HEK293 (cell line): ENCODE measurements at regions not wholly inside any gene's neighbourhood (a gene's known extent, or its start where the extent isn't known, plus 50 kb on each side); places are given as distances from the start of the nearest gene placed in this dataset.

Experiments used
- CTCF ChIA-PET: fragments of 350-600 bp; formaldehyde crosslinking; extraction: SDS; loops from one replicate; lab custom pipeline; 2021; ENCODE audit warnings: antibody characterized with exemption; lab: Yijun Ruan, JAX
- POLR2A ChIA-PET: fragments of 300-600 bp; formaldehyde crosslinking; extraction: SDS; loops from one replicate; lab custom pipeline; 2020; ENCODE audit warnings: antibody characterized with exemption, inconsistent platforms; lab: Yijun Ruan, JAX
- H3K27ac ChIP-seq: fragments of 200-500 bp; sonication (Bioruptor generic); 2 replicates; pipeline ENCODE4 v1.5.1; 2014; ENCODE audit warnings: low read depth, low read length, control low read depth, inconsistent platforms; ENCODE audit errors: extremely low read depth
- H3K36me3 ChIP-seq, 2 experiments: fragments of 200-500 bp in 1 of 2; sonication (Bioruptor generic) in 1 of 2; 1 replicate in 1 of 2; 2 replicates in 1 of 2; pipeline ENCODE4 v1.5.1; 2014 to 2017; ENCODE audit warnings: inconsistent platforms in 2 of 2, low read length in 2 of 2; ENCODE audit not compliant: control insufficient read depth in 2 of 2, insufficient read depth in 1 of 2
- H3K4me1 ChIP-seq: fragments of 200-500 bp; sonication (Bioruptor generic); 2 replicates; pipeline ENCODE4 v1.5.1; 2014; ENCODE audit warnings: mild to moderate bottlenecking, low read length, inconsistent platforms; ENCODE audit not compliant: control insufficient read depth, insufficient read depth
- H3K4me3 ChIP-seq: 2 replicates; pipeline ENCODE4 v1.5.1; 2011; ENCODE audit warnings: low read depth, mild to moderate bottlenecking, control low read depth, low read length, moderate library complexity
- H3K9me3 ChIP-seq: fragments of 200-500 bp; sonication (Bioruptor generic); 2 replicates; pipeline ENCODE4 v1.5.1; 2014; ENCODE audit warnings: low read depth, low read length, inconsistent platforms; ENCODE audit not compliant: control insufficient read depth, insufficient read depth
- BCL11B ChIP-seq: fragments of 450-650 bp; formaldehyde crosslinking; IDR thresholded peaks from 2 replicates; pipeline ENCODE4 v1.5.1; 2016; ENCODE audit warnings: low read depth, missing biosample characterization, missing genetic modification characterization
- EGR2 ChIP-seq: fragments of 450-650 bp; formaldehyde crosslinking; IDR thresholded peaks from 2 replicates; pipeline ENCODE4 v1.5.1; 2016; ENCODE audit warnings: low read depth, missing biosample characterization, missing genetic modification characterization
- FEZF1 ChIP-seq: fragments of 450-650 bp; formaldehyde crosslinking; IDR thresholded peaks from 2 replicates; pipeline ENCODE4 v1.5.1; 2016; ENCODE audit warnings: missing biosample characterization, missing genetic modification characterization
- IKZF3 ChIP-seq: fragments of 450-650 bp; IDR thresholded peaks from 2 replicates; pipeline ENCODE4 v1.5.0; 2018; ENCODE audit warnings: missing biosample characterization, mild to moderate bottlenecking, missing genetic modification characterization, moderate library complexity
- KLF16 ChIP-seq: fragments of 450-650 bp; formaldehyde crosslinking; IDR thresholded peaks from 2 replicates; pipeline ENCODE4 v1.5.1; 2017; ENCODE audit warnings: missing biosample characterization, missing genetic modification characterization
- KLF7 ChIP-seq: fragments of 450-650 bp; formaldehyde crosslinking; IDR thresholded peaks from 2 replicates; pipeline ENCODE4 v1.5.1; 2016; ENCODE audit warnings: missing biosample characterization, missing genetic modification characterization, borderline replicate concordance
- TCF7L2 ChIP-seq: IDR thresholded peaks from 2 replicates; pipeline ENCODE4 v1.6.1; 2011; ENCODE audit warnings: low read depth, mild to moderate bottlenecking, inconsistent platforms, low read length, moderate library complexity, borderline replicate concordance
- TRIM28 ChIP-seq: IDR thresholded peaks from 2 replicates; pipeline ENCODE4 v1.6.1; 2011; ENCODE audit warnings: low read length, control low read depth, borderline replicate concordance
- ZBTB21 ChIP-seq: fragments of 450-650 bp; formaldehyde crosslinking; IDR thresholded peaks from 2 replicates; pipeline ENCODE4 v1.5.1; 2017; ENCODE audit warnings: missing biosample characterization, missing genetic modification characterization
- ZEB2 ChIP-seq: fragments of 450-650 bp; formaldehyde crosslinking; IDR thresholded peaks from 2 replicates; pipeline ENCODE4 v1.5.1; 2016; ENCODE audit warnings: missing biosample characterization, missing genetic modification characterization
- ZIC2 ChIP-seq: fragments of 450-650 bp; formaldehyde crosslinking; IDR thresholded peaks from 2 replicates; pipeline ENCODE4 v1.5.1; 2016; ENCODE audit warnings: missing biosample characterization, missing genetic modification characterization
- ZNF175 ChIP-seq: fragments of 450-650 bp; formaldehyde crosslinking; IDR thresholded peaks from 2 replicates; pipeline ENCODE4 v1.5.1; 2016; ENCODE audit warnings: missing biosample characterization, missing genetic modification characterization
- ZNF184 ChIP-seq: fragments of 450-650 bp; IDR thresholded peaks from 2 replicates; pipeline ENCODE4 v1.5.1; 2018; ENCODE audit warnings: missing biosample characterization, mild to moderate bottlenecking, missing genetic modification characterization
- ZNF214 ChIP-seq: fragments of 450-650 bp; formaldehyde crosslinking; IDR thresholded peaks from 2 replicates; pipeline ENCODE4 v1.5.1; 2017; ENCODE audit warnings: missing biosample characterization, mild to moderate bottlenecking, missing genetic modification characterization, borderline replicate concordance
- ZNF391 ChIP-seq: fragments of 450-650 bp; formaldehyde crosslinking; IDR thresholded peaks from 2 replicates; pipeline ENCODE4 v1.5.1; 2016; ENCODE audit warnings: low read depth, missing biosample characterization, missing genetic modification characterization, borderline replicate concordance
- ZNF433 ChIP-seq: fragments of 450-650 bp; formaldehyde crosslinking; IDR thresholded peaks from 2 replicates; pipeline ENCODE4 v1.5.1; 2016; ENCODE audit warnings: missing biosample characterization, missing genetic modification characterization, low read depth
- ZNF473 ChIP-seq: fragments of 450-650 bp; formaldehyde crosslinking; IDR thresholded peaks from 2 replicates; pipeline ENCODE4 v1.5.1; 2017; ENCODE audit warnings: missing biosample characterization, missing genetic modification characterization
- ZNF521 ChIP-seq: fragments of 450-650 bp; formaldehyde crosslinking; IDR thresholded peaks from 2 replicates; pipeline ENCODE4 v1.5.1; 2017; ENCODE audit warnings: missing biosample characterization, mild to moderate bottlenecking, missing genetic modification characterization
- ZNF785 ChIP-seq: fragments of 450-650 bp; formaldehyde crosslinking; IDR thresholded peaks from 2 replicates; pipeline ENCODE4 v1.5.1; 2016; ENCODE audit warnings: missing biosample characterization, missing genetic modification characterization
- ZSCAN16 ChIP-seq: fragments of 450-650 bp; formaldehyde crosslinking; IDR thresholded peaks from 2 replicates; pipeline ENCODE4 v1.5.1; 2016; ENCODE audit warnings: missing biosample characterization, missing genetic modification characterization
- ZSCAN30 ChIP-seq: fragments of 450-650 bp; IDR thresholded peaks from 2 replicates; pipeline ENCODE4 v1.5.1; 2018; ENCODE audit warnings: missing biosample characterization, mild to moderate bottlenecking, missing genetic modification characterization, moderate library complexity
- TF ChIP-seq, protein P1 (sequence below): fragments of 450-650 bp; formaldehyde crosslinking; IDR thresholded peaks from 2 replicates; pipeline ENCODE4 v1.5.1; 2016; ENCODE audit warnings: missing biosample characterization, missing genetic modification characterization, low read depth
- TF ChIP-seq, protein P2 (sequence below): fragments of 450-650 bp; IDR thresholded peaks from 2 replicates; pipeline ENCODE4 v1.5.1; 2018; ENCODE audit warnings: missing biosample characterization, missing genetic modification characterization
- TF ChIP-seq, protein P3 (sequence below): fragments of 450-650 bp; formaldehyde crosslinking; conservative IDR thresholded peaks from 2 replicates; pipeline ENCODE4 v1.5.1; 2016; ENCODE audit warnings: low read depth, missing biosample characterization, missing genetic modification characterization
- TF ChIP-seq, protein P4 (sequence below): fragments of 450-650 bp; formaldehyde crosslinking; IDR thresholded peaks from 2 replicates; pipeline ENCODE4 v1.5.1; 2017; ENCODE audit warnings: missing biosample characterization, missing genetic modification characterization
- TF ChIP-seq, protein P5 (sequence below): fragments of 450-650 bp; formaldehyde crosslinking; IDR thresholded peaks from 2 replicates; pipeline ENCODE4; 2016; ENCODE audit warnings: missing biosample characterization, missing genetic modification characterization
- TF ChIP-seq, protein P6 (sequence below): fragments of 450-650 bp; formaldehyde crosslinking; IDR thresholded peaks from 2 replicates; pipeline ENCODE4 v1.5.1; 2016; ENCODE audit warnings: missing biosample characterization, missing genetic modification characterization

DNA sequence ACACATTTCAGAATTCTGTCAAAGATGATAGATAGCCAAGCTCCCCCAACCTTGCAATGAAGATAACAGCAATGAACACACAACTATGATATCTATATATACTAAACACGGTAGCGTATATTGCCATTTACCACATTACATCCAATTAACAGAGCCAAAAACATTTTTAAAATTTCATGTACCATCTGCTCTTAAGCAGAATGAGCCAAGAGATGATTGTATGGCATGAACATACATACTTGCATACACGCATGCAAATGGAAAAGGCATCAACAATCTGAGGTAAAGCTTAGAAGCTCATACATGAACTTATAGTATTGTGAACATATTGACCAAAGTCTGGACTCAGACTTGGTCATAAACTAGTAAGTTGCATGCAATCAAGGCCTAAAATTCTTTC lies 712.9 kb upstream of the GOLIM4 start (continued):
- TF ChIP-seq, protein P1, sequence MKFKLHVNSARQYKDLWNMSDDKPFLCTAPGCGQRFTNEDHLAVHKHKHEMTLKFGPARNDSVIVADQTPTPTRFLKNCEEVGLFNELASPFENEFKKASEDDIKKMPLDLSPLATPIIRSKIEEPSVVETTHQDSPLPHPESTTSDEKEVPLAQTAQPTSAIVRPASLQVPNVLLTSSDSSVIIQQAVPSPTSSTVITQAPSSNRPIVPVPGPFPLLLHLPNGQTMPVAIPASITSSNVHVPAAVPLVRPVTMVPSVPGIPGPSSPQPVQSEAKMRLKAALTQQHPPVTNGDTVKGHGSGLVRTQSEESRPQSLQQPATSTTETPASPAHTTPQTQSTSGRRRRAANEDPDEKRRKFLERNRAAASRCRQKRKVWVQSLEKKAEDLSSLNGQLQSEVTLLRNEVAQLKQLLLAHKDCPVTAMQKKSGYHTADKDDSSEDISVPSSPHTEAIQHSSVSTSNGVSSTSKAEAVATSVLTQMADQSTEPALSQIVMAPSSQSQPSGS: no peak
- no peak for TF ChIP-seq ZNF521 (tag by site-specific recombination)
- TF ChIP-seq, protein P2, sequence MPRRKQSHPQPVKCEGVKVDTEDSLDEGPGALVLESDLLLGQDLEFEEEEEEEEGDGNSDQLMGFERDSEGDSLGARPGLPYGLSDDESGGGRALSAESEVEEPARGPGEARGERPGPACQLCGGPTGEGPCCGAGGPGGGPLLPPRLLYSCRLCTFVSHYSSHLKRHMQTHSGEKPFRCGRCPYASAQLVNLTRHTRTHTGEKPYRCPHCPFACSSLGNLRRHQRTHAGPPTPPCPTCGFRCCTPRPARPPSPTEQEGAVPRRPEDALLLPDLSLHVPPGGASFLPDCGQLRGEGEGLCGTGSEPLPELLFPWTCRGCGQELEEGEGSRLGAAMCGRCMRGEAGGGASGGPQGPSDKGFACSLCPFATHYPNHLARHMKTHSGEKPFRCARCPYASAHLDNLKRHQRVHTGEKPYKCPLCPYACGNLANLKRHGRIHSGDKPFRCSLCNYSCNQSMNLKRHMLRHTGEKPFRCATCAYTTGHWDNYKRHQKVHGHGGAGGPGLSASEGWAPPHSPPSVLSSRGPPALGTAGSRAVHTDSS: no peak
- no peak for TF ChIP-seq ZNF433 (tag by site-specific recombination)
- no peak for TF ChIP-seq ZNF473 (tag by site-specific recombination)
- TF ChIP-seq ZNF214 (tag by site-specific recombination): no peak
- TF ChIP-seq, protein P3, sequence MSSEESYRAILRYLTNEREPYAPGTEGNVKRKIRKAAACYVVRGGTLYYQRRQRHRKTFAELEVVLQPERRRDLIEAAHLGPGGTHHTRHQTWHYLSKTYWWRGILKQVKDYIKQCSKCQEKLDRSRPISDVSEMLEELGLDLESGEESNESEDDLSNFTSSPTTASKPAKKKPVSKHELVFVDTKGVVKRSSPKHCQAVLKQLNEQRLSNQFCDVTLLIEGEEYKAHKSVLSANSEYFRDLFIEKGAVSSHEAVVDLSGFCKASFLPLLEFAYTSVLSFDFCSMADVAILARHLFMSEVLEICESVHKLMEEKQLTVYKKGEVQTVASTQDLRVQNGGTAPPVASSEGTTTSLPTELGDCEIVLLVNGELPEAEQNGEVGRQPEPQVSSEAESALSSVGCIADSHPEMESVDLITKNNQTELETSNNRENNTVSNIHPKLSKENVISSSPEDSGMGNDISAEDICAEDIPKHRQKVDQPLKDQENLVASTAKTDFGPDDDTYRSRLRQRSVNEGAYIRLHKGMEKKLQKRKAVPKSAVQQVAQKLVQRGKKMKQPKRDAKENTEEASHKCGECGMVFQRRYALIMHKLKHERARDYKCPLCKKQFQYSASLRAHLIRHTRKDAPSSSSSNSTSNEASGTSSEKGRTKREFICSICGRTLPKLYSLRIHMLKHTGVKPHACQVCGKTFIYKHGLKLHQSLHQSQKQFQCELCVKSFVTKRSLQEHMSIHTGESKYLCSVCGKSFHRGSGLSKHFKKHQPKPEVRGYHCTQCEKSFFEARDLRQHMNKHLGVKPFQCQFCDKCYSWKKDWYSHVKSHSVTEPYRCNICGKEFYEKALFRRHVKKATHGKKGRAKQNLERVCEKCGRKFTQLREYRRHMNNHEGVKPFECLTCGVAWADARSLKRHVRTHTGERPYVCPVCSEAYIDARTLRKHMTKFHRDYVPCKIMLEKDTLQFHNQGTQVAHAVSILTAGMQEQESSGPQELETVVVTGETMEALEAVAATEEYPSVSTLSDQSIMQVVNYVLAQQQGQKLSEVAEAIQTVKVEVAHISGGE (tag by site-specific recombination): no peak
- no peak for TF ChIP-seq ZNF184 (tag by site-specific recombination)

DNA sequence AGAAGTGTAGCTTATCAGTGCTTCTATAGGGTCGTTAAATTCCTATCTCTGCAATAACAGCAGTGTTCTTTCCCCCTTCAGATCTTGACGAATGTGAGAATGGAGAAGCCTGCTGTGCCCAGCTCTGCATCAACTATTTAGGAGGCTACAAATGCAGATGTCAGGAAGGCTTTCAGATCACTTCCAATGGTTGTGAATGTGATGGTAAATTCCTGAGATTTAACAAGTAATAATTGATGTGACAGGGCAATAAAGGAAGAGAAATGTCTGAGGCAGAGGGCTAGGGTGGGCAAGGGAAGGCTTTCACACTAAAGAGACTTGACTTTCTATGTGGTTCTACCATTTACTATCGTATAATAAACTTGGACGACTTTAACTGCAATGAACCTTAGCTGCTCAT lies 711.7 kb upstream of the GOLIM4 start:
- Histone ChIP-seq H3K4me1 (peaks cover 6% of the 10 kb centered on the region; the same call in 1 of the 2 replicates), H3K27ac (no peak overlapping the region), H3K36me3 (no peaks in the 10 kb centered on the region), H3K9me3 (no peaks in the 10 kb centered on the region), H3K4me3 (no peak overlapping the region)
- ChIA-PET CTCF (interaction anchor here (0.6 kb wide), 1 partner anchor 253 kb away, joined by 3 read pairs; no protein-coding TSS in a partner anchor), POLR2A (no interaction called here)
- TF ChIP-seq ZNF785 (tag by site-specific recombination): no peak
- 0 out of 2 replicates have a peak, but pooled peaks have one; percentile 28 for TF ChIP-seq IKZF3 (tag by site-specific recombination)
- 0 out of 2 replicates have a peak, but pooled peaks have one; percentile 14 for TF ChIP-seq KLF7 (tag by site-specific recombination)
- no peak for TF ChIP-seq ZNF175 (tag by site-specific recombination)
- TF ChIP-seq ZSCAN30 (tag by site-specific recombination): 0 out of 2 replicates have a peak, but pooled peaks have one; percentile 18
- TF ChIP-seq TCF7L2: peak; percentile 32; the same call in 1 of the 2 replicates
- TF ChIP-seq EGR2: no peak
- TF ChIP-seq, protein P4, sequence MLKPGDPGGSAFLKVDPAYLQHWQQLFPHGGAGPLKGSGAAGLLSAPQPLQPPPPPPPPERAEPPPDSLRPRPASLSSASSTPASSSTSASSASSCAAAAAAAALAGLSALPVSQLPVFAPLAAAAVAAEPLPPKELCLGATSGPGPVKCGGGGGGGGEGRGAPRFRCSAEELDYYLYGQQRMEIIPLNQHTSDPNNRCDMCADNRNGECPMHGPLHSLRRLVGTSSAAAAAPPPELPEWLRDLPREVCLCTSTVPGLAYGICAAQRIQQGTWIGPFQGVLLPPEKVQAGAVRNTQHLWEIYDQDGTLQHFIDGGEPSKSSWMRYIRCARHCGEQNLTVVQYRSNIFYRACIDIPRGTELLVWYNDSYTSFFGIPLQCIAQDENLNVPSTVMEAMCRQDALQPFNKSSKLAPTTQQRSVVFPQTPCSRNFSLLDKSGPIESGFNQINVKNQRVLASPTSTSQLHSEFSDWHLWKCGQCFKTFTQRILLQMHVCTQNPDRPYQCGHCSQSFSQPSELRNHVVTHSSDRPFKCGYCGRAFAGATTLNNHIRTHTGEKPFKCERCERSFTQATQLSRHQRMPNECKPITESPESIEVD (tag by site-specific recombination): peak; percentile 48; the same call in 1 of the 2 replicates
- TF ChIP-seq FEZF1 (tag by site-specific recombination): peak; percentile 81
- TF ChIP-seq KLF16 (tag by site-specific recombination): no peak
- TF ChIP-seq ZIC2 (tag by site-specific recombination): peak; percentile 19; the same call in 1 of the 2 replicates
- no peak for TF ChIP-seq ZBTB21
- TF ChIP-seq ZNF391 (tag by site-specific recombination): no peak
- peak; percentile 78; the same call in 1 of the 2 replicates for TF ChIP-seq BCL11B (tag by site-specific recombination)
- TF ChIP-seq, protein P5, sequence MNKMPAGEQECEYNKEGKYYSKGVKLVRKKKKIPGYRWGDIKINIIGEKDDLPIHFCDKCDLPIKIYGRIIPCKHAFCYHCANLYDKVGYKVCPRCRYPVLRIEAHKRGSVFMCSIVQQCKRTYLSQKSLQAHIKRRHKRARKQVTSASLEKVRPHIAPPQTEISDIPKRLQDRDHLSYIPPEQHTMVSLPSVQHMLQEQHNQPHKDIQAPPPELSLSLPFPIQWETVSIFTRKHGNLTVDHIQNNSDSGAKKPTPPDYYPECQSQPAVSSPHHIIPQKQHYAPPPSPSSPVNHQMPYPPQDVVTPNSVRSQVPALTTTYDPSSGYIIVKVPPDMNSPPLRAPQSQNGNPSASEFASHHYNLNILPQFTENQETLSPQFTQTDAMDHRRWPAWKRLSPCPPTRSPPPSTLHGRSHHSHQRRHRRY: no peak
- TF ChIP-seq ZEB2 (tag by site-specific recombination): 0 out of 2 replicates have a peak, but pooled peaks have one; percentile 14
- no peak for TF ChIP-seq ZSCAN16 (tag by site-specific recombination)
- TF ChIP-seq, protein P6, sequence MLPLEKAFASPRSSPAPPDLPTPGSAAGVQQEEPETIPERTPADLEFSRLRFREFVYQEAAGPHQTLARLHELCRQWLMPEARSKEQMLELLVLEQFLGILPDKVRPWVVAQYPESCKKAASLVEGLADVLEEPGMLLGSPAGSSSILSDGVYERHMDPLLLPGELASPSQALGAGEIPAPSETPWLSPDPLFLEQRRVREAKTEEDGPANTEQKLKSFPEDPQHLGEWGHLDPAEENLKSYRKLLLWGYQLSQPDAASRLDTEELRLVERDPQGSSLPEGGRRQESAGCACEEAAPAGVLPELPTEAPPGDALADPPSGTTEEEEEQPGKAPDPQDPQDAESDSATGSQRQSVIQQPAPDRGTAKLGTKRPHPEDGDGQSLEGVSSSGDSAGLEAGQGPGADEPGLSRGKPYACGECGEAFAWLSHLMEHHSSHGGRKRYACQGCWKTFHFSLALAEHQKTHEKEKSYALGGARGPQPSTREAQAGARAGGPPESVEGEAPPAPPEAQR (tag by site-specific recombination): no peak
- TF ChIP-seq TRIM28: no peak
